HepG2 (cell line): ENCODE measurements at regions not wholly inside any gene's neighbourhood (a gene's known extent, or its start where the extent isn't known, plus 50 kb on each side); places are given as distances from the start of the nearest gene placed in this dataset.

Experiments used
- ATAC-seq: fragments of 200-7000 bp; cut with Tn5 transposase; 3 replicates; pipeline ENCODE4 v1.9.1; 2020; ENCODE audit warnings: mild to moderate bottlenecking, moderate library complexity
- BruUV-seq: library from RNA; stranded (reverse); fragments of 400-500 nt; replicated peaks from 2 replicates; lab custom pipeline; 2021; lab: Mats Ljungman, UMichigan
- CTCF ChIA-PET: fragments of 300-600 bp; formaldehyde crosslinking; extraction: SDS; loops from one replicate; lab custom pipeline; 2021; ENCODE audit warnings: low total read pairs, inconsistent platforms, low intra/inter-chr PET ratio; lab: Yijun Ruan, JAX
- POLR2A ChIA-PET: fragments of 350-600 bp; sonication (Branson Sonifier 250); formaldehyde crosslinking; loops from one replicate; lab custom pipeline; 2020; ENCODE audit warnings: antibody characterized with exemption, inconsistent platforms; lab: Yijun Ruan, JAX
- DNase-seq: peaks from one replicate; pipeline ENCODE4 v3.0.0-alpha.2; 2015; ENCODE audit warnings: low spot score
- FAIRE-seq: peaks from 3 replicates; lab custom pipeline; 2011; peaks lifted over from hg19 to GRCh38; lab: Jason Lieb, UNC
- H2AFZ ChIP-seq: one replicate; pipeline ENCODE4 v1.6.1; 2011; ENCODE audit warnings: low read length, inconsistent platforms
- H3K27ac ChIP-seq: fragments of 300-600 bp; 3 replicates; pipeline ENCODE4 v1.8.0; 2011; ENCODE audit warnings: mixed run types, mild to moderate bottlenecking, mixed read lengths, low read length, inconsistent platforms; ENCODE audit not compliant: insufficient read depth; ENCODE audit errors: extremely low read length
- H3K27me3 ChIP-seq, 2 experiments: fragments of 200-600 bp in 1 of 2; 2 replicates in 1 of 2; 3 replicates in 1 of 2; pipeline versions ENCODE4 v1.6.0 to v1.8.0; 2011; ENCODE audit warnings: low read length in 2 of 2, mild to moderate bottlenecking in 2 of 2, moderate library complexity in 2 of 2, inconsistent platforms in 1 of 2; ENCODE audit not compliant: insufficient read depth in 2 of 2, control insufficient read depth in 1 of 2
- H3K36me3 ChIP-seq, 2 experiments: fragments of 200-600 bp in 1 of 2; replicated peaks in 1 of 2; 2 replicates in 1 of 2; 3 replicates in 1 of 2; pipeline versions ENCODE4 v1.5.1 to v1.8.0; 2011; ENCODE audit warnings: low read length in 2 of 2, inconsistent platforms in 1 of 2; ENCODE audit not compliant: insufficient read depth in 2 of 2, control insufficient read depth in 1 of 2
- H3K4me1 ChIP-seq: 2 replicates; pipeline ENCODE4 v1.5.1; 2012; ENCODE audit warnings: low read length, inconsistent platforms; ENCODE audit not compliant: insufficient read depth
- H3K4me2 ChIP-seq: 2 replicates; pipeline ENCODE4 v1.6.0; 2011; ENCODE audit warnings: low read depth, low read length, inconsistent platforms
- H3K4me3 ChIP-seq, 3 experiments: fragments of 200-600 bp in 1 of 3; sonication (generic), shearing (Covaris generic) in 1 of 3; replicated peaks in 1 of 3; 2 replicates each; pipeline ENCODE4 v1.5.1; 2011 to 2016; ENCODE audit warnings: low read length in 3 of 3, inconsistent platforms in 2 of 3, low read depth in 2 of 3, mild to moderate bottlenecking in 2 of 3, control low read depth in 1 of 3, mixed read lengths in 1 of 3; ENCODE audit not compliant: insufficient read depth in 1 of 3
- H3K79me2 ChIP-seq: one replicate; pipeline ENCODE4 v1.6.1; 2011; ENCODE audit warnings: low read length, inconsistent platforms; ENCODE audit not compliant: insufficient read depth
- H3K9ac ChIP-seq: 2 replicates; pipeline ENCODE4 v1.6.0; 2011; ENCODE audit warnings: mild to moderate bottlenecking, low read depth, low read length, inconsistent platforms; ENCODE audit not compliant: insufficient read depth
- H3K9me3 ChIP-seq: 2 replicates; pipeline ENCODE4 v1.5.1; 2012; ENCODE audit warnings: mild to moderate bottlenecking, low read length
- H4K20me1 ChIP-seq: 2 replicates; pipeline ENCODE4 v1.6.0; 2011; ENCODE audit warnings: inconsistent platforms, mild to moderate bottlenecking, low read length, moderate library complexity; ENCODE audit not compliant: insufficient read depth
- GZF1 ChIP-seq: sonication (generic); formaldehyde crosslinking; IDR thresholded peaks from 2 replicates; pipeline ENCODE4 v1.5.1; 2020; ENCODE audit warnings: mild to moderate bottlenecking, missing genetic modification reagents
- RAD51 ChIP-seq: fragments of 450-650 bp; IDR thresholded peaks from 2 replicates; pipeline ENCODE4 v1.6.1; 2016; ENCODE audit warnings: borderline replicate concordance
- SMC3 ChIP-seq: IDR thresholded peaks from 2 replicates; pipeline ENCODE4 v1.6.1; 2011; ENCODE audit warnings: low read length, improper control_type of control experiment
- ZNF432 ChIP-seq: sonication (generic); formaldehyde crosslinking; IDR thresholded peaks from 2 replicates; pipeline ENCODE4 v1.5.0; 2020; ENCODE audit warnings: missing genetic modification reagents, mild to moderate bottlenecking, borderline replicate concordance
- ZNF629 ChIP-seq: sonication (generic); formaldehyde crosslinking; conservative IDR thresholded peaks from 2 replicates; pipeline ENCODE4 v1.5.0; 2020; ENCODE audit warnings: missing genetic modification reagents
- ZNF703 ChIP-seq: sonication (generic); formaldehyde crosslinking; IDR thresholded peaks from 2 replicates; pipeline ENCODE4 v1.5.1; 2020; ENCODE audit warnings: missing genetic modification reagents, mild to moderate bottlenecking, moderate library complexity, borderline replicate concordance
- WGBS: methylation state at CpG from one replicate; pipeline ENCODE4 v1.1.6; 2017; ENCODE audit warnings: low lambda C conversion rate; 5-methylcytosine and 5-hydroxymethylcytosine counted together
- in situ Hi-C: cut with HindIII; loops from 2 replicates; pipeline ENCODE4 v1.10.0; 2017; ENCODE audit warnings: low pct_unique_long_range_greater_than_20kb; ENCODE audit not compliant: extremely low pct_ligation_motif_present
- intact Hi-C: fragments of 100-400 bp; cut with micrococcal nuclease; formaldehyde crosslinking; loops from one replicate; pipeline ENCODE4 v1.10.0; 2022; ENCODE audit not compliant: unreplicated experiment
- TF ChIP-seq, protein P1 (sequence below): sonication (generic); formaldehyde crosslinking; IDR thresholded peaks from 2 replicates; pipeline ENCODE4 v1.5.0; 2020; ENCODE audit warnings: mild to moderate bottlenecking, missing genetic modification reagents, moderate library complexity
- TF ChIP-seq, protein P2 (sequence below), 2 experiments: sonication (generic) in 1 of 2; formaldehyde crosslinking in 1 of 2; IDR thresholded peaks; 2 replicates each; pipeline versions ENCODE4 v1.5.1 to v1.6.1; 2011 to 2020; ENCODE audit warnings: borderline replicate concordance in 1 of 2, low read depth in 1 of 2, low read length in 1 of 2, mild to moderate bottlenecking in 1 of 2, missing genetic modification reagents in 1 of 2, moderate library complexity in 1 of 2

DNA sequence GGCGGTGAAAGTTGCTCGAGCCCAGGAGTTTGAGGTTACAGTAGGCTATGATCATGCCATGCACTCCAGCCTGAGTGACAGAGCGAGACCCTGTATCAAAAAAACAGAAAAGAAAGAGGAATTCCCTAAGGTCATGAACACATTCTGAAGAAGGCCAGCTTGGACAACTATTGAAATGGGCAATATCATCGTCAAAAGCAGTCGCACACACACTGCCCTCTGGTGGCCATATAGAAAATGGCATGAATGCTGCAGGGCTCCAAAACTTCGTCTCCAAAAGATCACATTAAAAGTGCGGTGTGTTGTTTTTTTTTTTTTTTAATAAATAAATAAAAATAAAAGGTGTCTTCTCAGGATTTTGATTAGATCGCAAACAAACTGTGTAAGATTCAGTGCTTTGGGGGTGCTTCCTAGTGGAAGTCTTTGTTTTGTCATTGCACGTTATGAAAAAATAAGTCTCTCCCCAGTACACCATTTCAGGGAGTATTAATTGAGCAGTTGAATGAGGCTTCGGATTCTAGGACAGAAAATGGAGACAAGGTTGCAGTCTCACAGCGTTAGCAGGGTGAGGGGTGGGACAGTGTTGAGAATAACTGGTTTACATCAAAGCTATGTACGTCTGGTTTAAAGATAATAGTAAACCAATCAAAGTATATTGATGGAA, 87.5 kb upstream of the FMN2 start:
- no peak for TF ChIP-seq ZNF629 (CRISPR knock-in tag)
- TF ChIP-seq, protein P1, sequence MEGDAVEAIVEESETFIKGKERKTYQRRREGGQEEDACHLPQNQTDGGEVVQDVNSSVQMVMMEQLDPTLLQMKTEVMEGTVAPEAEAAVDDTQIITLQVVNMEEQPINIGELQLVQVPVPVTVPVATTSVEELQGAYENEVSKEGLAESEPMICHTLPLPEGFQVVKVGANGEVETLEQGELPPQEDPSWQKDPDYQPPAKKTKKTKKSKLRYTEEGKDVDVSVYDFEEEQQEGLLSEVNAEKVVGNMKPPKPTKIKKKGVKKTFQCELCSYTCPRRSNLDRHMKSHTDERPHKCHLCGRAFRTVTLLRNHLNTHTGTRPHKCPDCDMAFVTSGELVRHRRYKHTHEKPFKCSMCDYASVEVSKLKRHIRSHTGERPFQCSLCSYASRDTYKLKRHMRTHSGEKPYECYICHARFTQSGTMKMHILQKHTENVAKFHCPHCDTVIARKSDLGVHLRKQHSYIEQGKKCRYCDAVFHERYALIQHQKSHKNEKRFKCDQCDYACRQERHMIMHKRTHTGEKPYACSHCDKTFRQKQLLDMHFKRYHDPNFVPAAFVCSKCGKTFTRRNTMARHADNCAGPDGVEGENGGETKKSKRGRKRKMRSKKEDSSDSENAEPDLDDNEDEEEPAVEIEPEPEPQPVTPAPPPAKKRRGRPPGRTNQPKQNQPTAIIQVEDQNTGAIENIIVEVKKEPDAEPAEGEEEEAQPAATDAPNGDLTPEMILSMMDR (CRISPR knock-in tag): peak; percentile 58
- TF ChIP-seq SMC3: 0 out of 2 replicates have a peak, but pooled peaks have one; percentile 7
- TF ChIP-seq ZNF432 (CRISPR knock-in tag): no peak
- 35% methylated on average over 12 of the region's 12 CpGs for WGBS
- Histone ChIP-seq H3K4me3 (no peak overlapping the region), H3K36me3 (no peaks in the 10 kb centered on the region), H3K27me3 (no peaks in the 10 kb centered on the region), H4K20me1 (no peaks in the 10 kb centered on the region), H3K4me2 (no peak overlapping the region), H3K27ac (no peak overlapping the region), H3K9ac (no peak overlapping the region), H3K9me3 (no peaks in the 10 kb centered on the region), H3K79me2 (no peaks in the 10 kb centered on the region), H2AFZ (no peak overlapping the region), H3K4me1 (no peaks in the 10 kb centered on the region)
- intact Hi-C loops: no loop called here
- ATAC-seq (0 out of 3 replicates have a peak, but pooled peaks have one; percentile 31), FAIRE-seq (peak; percentile 74), DNase-seq (no peak)
- POLR2A ChIA-PET: no interaction called here
- CTCF ChIA-PET: no interaction called here
- in situ Hi-C loops: no loop called here
- BruUV-seq: no TSS peak

DNA sequence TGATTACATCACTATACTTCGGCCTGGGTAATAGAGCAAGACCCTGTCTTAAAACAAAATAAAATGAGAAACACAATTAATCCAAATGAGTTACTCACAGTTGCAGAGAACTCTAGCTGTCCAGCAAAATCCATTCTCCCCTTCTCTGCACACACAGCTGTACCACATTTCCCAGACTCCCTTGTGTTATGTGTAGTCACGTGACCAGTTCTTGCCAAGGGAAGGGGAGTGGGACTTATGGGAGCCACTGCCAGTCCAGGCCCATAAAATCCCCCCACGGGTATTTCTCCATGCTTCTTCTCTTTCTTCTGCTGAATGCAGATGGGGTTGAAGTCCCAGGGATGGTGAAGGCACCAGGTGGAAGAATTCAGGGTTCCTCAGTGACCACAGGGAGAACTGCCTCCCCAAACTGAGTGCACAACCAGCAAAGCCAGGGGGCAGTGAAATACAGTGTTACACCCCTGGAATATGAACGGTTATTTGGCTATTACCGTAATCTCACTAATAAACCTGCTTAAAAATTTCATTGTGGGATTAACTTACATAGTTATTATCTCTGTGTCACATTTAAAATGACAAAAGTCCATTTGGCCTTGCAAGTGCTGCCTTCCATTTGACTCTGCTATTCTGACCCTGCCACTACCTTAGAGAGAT, 85.6 kb upstream of the FMN2 start:
- ATAC-seq (no peak), DNase-seq (no peak), FAIRE-seq (no peak)
- Histone ChIP-seq H3K27ac (no peak overlapping the region), H3K4me2 (no peak overlapping the region), H3K36me3 (no peaks in the 10 kb centered on the region), H2AFZ (no peak overlapping the region), H3K79me2 (no peaks in the 10 kb centered on the region), H4K20me1 (no peaks in the 10 kb centered on the region), H3K9me3 (peaks cover 9% of the 10 kb centered on the region), H3K27me3 (no peaks in the 10 kb centered on the region), H3K4me3 (no peak overlapping the region), H3K9ac (no peak overlapping the region), H3K4me1 (no peaks in the 10 kb centered on the region)
- 5% methylated on average over 4 of the region's 5 CpGs for WGBS
- in situ Hi-C loops: no loop called here
- POLR2A ChIA-PET: no interaction called here
- BruUV-seq: no TSS peak
- intact Hi-C loops: loop anchor here (1.0 kb wide), 1 partner anchor 55 kb away; no protein-coding TSS in a partner anchor
- CTCF ChIA-PET: no interaction called here
- TF ChIP-seq ZNF703 (no peak), GZF1 (CRISPR knock-in tag) (peak; percentile 97), RAD51 (peak; percentile 77)
- TF ChIP-seq, protein P2, sequence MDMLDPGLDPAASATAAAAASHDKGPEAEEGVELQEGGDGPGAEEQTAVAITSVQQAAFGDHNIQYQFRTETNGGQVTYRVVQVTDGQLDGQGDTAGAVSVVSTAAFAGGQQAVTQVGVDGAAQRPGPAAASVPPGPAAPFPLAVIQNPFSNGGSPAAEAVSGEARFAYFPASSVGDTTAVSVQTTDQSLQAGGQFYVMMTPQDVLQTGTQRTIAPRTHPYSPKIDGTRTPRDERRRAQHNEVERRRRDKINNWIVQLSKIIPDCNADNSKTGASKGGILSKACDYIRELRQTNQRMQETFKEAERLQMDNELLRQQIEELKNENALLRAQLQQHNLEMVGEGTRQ (IDR thresholded peaks at IDR 0.05; ENCODE audit: low read depth, low read length): peak; percentile 48
- TF ChIP-seq, protein P2 (CRISPR knock-in tag; IDR thresholded peaks at IDR 0.05; ENCODE audit: borderline replicate concordance): no peak
